AG09319 (cell line): ENCODE measurements at regions not wholly inside any gene's neighbourhood (a gene's known extent, or its start where the extent isn't known, plus 50 kb on each side); places are given as distances from the start of the nearest gene placed in this dataset.

Experiments used
- DNase-seq: peaks from one replicate; pipeline ENCODE4 v3.0.0-alpha.2; 2010; ENCODE audit warnings: low read depth; ENCODE audit errors: extremely low read depth
- CTCF ChIP-seq: IDR thresholded peaks from 2 replicates; pipeline ENCODE4 v1.5.1; 2011; ENCODE audit warnings: low read depth, mild to moderate bottlenecking, inconsistent platforms, low read length, moderate library complexity

DNA sequence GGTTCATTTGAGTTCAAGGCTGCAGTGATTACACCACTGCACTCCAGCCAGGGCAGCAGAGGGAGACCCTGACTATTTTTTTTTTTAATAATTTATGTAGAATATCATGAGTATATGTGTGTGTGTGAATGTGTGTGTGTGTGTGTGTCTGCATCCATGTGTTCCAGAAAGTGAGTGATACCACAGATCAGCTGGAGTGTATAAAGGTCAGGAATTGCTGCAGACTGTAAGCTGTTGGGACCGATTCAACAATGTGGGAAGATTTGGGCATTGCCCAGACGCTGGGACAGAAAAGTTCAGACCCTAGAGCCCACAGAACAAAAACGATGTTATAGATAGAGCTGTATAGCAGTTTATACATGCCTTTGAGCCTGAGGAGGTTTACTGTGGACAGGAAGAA lies 435.6 kb downstream of the CCSER2 start:
- DNase-seq = no peak
- TF ChIP-seq CTCF = no peak

- no peak for TF ChIP-seq CTCF
- no peak for DNase-seq
Measured at GRCh38 chr10:84765086-84765485, 436.7 kb downstream of the CCSER2 start.

DNA sequence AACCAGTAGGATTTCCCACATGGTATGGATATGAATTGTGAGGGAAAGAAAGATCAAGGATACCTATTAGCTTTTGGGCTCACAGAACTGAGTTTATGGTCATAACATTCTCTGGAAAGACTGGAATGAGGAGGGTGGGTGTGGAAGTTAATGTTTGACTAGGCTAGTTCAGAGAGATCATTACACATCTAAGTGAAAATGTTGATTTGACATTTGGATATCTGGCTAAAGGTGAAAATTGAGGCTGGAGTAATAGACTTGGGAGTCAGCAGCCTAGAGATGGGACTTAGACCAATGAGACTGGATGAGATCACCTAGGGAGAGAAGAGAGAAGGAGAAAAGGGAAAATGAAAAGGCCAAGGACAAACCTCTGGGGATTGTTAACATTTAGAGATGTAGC lies 437.3 kb downstream of the CCSER2 start:
- no peak for TF ChIP-seq CTCF
- no peak for DNase-seq

GRCh38 chr10:84766923-84767322 lies 438.5 kb downstream of the CCSER2 start:
- TF ChIP-seq CTCF = no peak
- DNase-seq = no peak

DNA sequence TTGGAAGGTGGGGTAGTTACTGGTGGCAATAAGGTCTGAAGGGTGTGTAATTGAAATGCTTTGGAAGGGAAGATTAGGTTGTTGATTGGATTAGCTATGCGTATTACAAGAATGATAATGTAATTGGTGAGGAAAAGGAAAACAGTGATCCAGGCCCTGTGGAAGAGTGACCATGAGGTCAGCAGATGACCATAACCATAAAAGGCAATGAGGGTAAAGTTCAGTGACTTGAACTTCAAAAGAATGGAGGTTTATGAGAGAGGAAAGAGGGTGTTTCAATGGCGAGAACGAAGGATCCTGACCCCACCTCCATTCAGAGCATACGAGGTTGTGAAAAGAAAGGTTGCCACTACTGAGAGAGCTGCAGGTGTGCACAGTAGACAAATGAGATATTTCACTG lies 439.7 kb downstream of the CCSER2 start:
- DNase-seq = no peak
- no peak for TF ChIP-seq CTCF

- TF ChIP-seq CTCF = no peak
- DNase-seq = no peak
Measured at GRCh38 chr10:84770824-84771223, 442.4 kb downstream of the CCSER2 start.

GRCh38 chr10:84783386-84783785 lies 455.0 kb downstream of the CCSER2 start:
- DNase-seq = no peak
- no peak for TF ChIP-seq CTCF

GRCh38 chr10:84783909-84784308 lies 455.5 kb downstream of the CCSER2 start:
- no peak for DNase-seq
- no peak for TF ChIP-seq CTCF
